NCI-H526 treated with DMSO at 0.1 percent for 48 hours (cell line): ENCODE measurements at regions not wholly inside any gene's neighbourhood (a gene's known extent, or its start where the extent isn't known, plus 50 kb on each side); places are given as distances from the start of the nearest gene placed in this dataset.

Experiments used
- DNase-seq: peaks from one replicate; lab custom pipeline; 2025; lab: John Stamatoyannopoulos, UW

DNA sequence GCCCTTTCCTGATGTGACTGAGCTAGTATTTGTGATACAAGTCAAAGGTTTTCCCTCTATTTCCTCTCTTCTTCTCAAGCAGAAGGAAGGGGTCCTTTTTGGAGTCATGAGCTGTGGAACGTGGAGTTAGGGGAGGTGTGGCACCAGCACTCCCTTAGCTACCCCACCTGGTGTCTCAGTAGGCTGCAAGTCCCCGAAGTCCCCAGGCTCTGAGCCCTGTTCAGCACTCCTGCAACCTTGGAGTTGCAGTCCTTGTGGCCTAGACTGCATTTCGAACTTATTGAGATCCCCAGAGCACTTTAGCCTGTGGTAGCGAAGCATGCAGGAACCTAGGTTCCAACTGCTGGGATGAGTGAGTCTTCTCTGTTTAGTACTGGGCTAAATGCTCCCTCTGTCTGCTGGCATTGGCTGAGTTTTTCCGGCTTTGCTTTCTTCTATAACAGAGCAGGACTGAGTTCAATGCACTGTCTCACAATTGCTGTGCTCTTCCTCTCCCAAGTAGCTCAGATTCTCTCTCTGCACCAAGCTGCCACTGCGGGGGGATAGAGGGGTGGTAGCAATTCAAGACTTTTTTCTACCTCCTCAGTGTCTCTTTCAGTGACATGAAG lies 600.7 kb upstream of the CDH9 start:
- no peak for DNase-seq

DNA sequence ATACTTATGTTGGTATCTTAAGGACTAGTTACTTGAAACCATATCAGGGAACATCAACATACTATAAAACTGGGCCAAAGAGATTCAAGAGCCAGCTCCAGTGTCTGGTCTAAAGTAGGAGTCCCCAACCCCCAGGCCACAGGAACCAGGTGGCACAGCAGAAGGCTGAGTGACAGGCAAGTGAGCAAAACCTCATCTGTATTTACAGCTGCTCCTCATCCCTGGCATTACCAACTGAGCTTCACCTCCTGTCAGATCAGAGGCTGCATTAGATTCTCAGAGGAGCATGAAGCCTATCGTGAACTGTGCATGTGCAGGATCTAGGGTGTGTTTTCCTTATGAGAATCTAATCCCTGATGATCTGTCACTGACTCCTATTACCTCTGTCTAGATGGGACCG lies 581.6 kb upstream of the CDH9 start:
- DNase-seq: no peak

DNA sequence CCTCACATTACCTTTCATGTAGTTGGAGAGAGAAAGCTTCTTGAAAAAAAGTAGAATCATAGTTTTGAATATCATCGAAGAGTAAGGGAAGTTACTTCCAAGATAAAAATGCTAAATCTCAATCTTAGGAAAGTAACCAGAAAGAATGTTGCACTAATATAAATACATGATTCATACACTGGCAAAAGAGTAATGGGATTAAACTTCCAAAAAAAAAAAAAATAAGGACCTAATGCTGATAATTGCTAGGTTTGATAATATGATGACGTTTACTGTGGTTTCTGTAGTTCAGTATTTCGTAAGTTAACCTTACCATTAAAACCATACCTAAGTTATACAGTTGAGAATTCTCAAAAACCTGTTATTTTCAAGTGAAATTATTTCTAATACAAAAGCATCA lies 573.8 kb upstream of the CDH9 start:
- no peak for DNase-seq

DNA sequence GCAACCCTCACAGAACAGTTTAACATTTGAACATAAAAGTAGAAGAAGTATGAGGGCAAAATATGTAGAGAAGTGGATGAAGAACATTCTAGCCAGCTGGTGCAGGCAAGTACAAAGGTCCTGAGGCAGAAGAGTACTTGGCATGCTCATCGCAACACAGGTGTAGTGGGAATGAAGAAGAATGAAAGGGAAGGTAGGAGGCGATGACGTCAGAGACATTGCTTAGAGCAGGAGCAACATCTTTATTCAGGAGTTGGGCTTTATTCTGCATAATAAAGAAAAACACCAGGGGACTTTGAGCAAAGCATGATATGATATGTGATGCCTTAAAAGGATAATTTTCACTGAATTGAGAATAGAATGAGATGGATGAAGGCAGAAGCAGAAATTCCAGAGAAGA lies 570.6 kb upstream of the CDH9 start:
- no peak for DNase-seq

DNA sequence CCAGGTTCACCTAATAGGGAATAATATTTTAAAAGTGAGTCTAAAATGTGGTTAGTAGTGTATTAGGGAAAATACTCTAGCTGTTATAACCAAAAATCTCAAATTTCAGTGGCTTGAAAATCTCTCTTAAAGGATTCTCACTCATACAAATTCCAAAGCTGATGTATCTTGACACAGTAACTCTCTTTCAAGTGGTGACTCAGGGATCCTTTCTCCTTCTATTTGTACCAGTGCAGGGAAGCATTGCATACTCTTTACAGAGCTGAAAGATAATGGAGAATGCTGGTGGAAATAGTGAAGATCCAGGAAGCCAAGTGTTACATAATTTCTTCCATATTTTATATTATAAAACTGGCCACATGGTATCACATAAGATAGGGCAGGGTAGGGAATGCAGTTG lies 560.2 kb upstream of the CDH9 start:
- no peak for DNase-seq

DNA sequence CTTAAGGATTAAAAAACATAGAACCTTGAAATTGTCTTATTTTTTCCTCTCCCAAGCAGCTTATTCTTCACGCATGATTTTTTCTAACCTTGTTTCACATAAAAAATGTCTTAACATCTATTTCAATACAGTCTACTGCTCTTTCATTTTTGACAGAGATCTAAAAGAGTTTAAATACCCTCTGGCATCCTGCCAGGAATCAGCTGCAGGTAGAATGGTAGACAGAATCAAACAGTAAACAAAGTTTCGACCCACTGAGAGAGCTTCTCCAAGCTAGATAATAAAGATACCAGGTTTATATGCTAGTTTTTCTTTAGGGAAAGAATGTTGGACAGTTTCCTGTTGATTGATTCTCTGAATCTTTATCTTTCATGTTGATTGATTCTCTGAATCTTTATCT lies 555.8 kb upstream of the CDH9 start:
- no peak for DNase-seq

DNA sequence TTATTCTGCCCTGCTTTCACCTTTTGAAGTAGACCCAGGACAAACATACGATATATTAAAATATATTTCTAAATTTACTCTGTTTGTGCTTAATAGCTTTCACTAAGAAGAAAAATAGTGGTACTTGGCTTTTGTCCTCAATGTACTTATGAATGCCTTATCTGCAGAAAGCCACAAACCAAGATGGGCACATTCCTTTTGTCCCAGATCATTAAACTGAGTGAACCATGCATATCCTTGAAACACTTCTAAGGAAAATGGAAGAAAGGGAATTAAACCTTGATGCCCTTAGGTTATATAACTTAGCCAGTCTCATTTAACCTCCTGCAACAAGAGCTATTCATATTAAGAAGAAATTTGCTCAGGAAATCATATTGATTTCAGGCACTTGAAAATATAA lies 553.8 kb upstream of the CDH9 start:
- no peak for DNase-seq

DNA sequence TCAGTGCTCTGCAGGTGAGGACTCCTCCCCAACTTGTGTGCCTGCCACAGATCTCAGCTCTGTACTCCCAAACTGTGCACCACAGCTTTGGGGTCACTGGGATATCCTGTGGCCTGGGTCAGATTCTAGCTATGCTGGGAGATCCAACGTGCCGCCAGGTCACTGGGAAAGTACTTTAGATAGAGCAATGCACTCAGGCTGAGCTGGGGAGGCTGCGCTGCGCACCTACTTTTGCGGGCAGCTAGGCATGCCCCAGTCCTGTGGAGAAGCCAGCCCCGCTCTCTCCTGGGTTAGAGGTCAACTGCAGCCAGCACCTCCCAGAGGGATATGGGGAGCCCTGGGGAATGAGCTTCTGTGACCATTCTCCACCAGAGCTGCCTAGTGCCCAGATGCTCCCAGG lies 552.1 kb upstream of the CDH9 start:
- DNase-seq: no peak

DNA sequence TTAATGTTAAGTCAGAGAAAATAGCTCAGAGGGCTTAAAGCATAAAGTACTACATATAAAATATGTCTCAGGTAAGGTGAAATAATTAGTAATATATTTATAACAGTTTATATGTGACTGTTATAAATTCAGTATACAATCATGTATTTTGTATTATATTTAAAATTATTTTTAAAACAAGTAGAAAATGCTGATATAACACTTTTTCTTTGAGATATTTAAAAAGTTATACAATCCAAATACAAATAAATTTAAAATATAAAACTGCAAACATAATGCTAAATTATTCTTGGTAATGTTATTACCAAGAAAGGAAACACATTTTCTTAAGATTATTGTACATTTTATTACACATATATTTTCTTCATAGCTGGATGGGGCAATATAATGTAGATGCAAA lies 539.9 kb upstream of the CDH9 start:
- DNase-seq: no peak

DNA sequence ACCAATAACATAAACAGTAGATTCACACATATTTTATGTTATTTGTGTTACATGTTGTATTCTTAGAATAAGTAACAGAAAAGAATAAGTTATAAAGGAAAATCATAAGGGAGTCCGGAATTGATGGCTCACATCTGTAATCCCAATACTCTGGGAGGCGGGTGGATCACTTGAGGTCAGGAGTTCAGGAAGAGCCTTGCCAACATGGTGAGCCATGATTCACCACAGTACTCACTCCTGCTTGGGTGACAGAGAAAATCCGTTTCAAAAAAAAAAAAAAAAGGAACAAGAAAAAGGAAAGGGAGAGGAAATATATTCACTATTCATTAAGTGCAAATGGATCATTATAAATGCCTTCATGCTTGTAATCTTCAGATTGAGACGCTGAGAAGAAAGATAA lies 533.3 kb upstream of the CDH9 start:
- DNase-seq: no peak

DNA sequence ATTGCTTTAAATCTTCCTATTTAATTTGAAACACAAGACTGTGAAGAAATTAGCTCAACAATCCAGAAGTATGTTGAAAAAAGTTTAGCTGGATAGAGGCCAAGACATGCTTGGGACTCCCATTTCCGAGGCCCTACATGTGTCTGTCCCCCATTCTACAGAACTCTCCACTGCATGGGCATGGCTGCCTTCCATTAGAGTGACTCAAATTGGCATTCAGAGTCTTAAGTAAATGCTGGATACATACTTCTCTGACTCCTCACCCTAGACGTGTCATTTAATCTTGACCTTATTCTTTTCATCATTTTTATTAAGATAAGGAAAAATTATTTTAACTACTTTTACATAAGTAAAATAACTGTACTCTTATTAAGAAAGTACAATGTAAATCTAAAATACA lies 530.4 kb upstream of the CDH9 start:
- no peak for DNase-seq

DNA sequence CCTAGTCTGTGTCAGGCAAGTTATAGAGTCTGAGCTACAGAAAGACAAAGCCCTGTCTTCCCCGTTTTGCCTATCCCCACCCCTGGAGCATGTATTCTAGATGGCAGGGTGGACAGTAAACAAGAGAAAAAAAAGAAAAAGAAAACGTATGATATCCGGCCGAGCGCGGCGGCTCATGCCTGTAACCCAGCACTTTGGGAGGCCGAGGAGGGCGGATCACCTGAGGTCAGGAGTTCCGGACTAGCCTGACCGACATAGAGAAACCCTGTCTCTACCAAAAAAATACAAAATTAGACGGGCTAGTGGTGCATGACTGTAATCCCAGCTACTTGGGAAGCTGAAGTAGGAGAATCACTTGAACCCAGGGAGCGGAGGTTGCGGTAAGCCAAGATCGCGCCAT lies 523.0 kb upstream of the CDH9 start:
- no peak for DNase-seq

DNA sequence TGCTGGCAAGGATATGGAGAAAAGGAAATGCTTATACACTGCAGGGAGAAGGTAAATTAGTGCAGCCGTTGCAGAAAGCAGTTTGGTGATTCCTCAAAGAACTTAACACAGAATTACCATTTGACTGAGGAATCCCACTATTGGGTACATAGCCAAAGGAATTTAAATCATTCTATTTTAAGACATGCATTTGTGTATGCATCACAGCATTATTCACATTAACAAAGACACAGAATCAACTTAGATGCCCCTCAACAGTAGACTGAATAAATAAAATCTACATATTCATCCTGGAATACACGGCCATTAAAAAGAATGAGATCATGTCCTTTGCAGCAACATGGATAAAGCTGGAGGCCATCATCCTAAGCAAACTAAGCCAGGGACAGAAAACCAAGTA lies 510.1 kb upstream of the CDH9 start:
- DNase-seq: no peak

DNA sequence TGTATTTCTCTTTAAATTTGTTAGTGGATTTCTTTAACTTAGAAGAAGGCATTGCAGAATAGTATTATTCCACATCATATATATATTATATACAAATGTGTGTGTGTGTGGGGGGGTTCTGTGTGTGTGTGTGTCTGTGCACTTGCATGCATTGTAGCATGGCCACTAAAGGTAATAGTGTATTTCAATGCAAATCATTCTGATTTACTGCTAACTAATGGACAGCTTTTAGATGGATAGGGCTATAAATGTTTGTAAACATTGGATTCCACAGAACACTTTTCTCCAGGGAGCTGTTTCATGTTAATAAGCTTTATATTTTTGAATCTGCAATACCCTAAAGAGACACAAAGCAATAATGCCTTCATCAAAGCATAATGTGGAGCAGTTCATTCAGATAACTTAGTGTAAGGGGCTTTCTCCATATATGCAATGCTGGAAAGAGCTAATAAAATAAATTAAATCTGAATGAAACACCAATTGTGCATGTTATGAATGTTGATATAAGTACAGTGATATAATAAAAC lies 496.7 kb upstream of the CDH9 start:
- DNase-seq: no peak

DNA sequence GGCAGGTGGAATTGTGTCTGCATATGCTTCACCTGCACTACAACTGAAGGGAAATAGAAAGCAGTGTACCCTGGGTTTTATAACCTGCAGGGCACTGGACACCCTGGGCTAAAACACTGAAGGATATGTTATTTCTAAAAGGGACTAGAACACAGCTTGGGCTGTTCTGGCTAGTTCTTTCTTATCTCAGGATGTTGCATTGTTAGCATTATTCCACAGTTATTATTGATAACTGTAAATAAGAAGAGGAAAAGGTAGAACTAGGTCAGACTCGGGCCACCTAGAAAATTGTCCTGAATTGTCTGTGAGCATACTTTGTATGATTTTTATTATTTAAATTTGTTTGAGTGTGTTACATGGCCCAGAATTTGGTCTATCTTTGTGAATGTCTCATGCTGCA lies 493.9 kb upstream of the CDH9 start:
- DNase-seq: no peak

DNA sequence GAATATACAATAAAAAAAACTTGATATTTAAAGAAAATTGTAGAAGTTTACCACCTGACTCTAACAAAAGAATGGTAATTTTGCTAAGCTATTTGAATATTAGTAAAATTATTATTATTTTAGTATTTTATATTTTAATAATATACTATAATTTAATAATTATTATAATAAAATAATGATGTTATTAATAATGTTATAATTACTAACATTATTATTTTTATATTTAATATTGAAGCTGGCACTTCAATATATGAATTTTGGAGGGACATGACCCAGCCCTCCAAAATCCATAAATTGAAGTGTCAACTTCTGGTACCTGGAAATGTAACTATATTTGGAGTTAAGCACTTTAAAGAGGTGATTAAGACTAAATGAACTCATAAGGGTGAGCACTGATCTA lies 486.1 kb upstream of the CDH9 start:
- DNase-seq: no peak

DNA sequence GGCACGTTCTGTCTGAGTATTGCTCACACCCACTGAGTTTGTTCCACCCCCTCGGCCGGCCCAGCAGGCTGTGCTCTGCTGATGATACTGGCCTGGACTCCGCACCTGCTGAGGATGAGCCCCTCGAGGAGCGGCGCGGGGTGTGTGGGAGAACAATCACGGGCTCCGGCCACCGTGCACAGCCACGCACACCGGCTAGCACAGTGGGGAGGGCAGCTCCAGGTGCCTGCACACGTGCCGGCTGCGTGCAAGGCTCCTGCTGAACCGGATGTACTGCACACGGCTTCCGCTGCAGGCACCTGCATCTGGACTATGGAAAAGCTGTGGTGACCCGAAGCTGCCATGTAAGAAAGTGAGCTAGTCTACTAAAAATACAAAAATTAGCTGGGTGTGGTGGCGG lies 485.2 kb upstream of the CDH9 start:
- no peak for DNase-seq

DNA sequence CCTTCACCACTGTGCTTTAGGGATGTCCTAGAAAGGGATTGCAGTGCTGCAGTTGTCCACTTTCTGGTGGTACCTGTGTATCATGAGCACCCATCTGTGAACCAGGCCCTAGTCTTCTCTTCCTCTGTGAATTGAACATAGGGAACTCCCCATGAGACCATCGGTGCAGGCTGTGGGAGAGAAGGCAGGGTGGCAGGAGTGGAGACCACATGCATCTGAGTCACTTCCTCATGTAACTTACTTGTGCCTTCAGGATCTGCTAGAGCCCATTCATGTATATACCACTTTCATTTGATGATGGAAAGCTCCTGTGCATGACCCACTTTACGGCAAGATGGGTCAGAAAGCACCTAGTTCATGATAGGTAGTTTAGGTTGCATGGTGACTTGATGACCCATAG lies 478.1 kb upstream of the CDH9 start:
- no peak for DNase-seq

DNA sequence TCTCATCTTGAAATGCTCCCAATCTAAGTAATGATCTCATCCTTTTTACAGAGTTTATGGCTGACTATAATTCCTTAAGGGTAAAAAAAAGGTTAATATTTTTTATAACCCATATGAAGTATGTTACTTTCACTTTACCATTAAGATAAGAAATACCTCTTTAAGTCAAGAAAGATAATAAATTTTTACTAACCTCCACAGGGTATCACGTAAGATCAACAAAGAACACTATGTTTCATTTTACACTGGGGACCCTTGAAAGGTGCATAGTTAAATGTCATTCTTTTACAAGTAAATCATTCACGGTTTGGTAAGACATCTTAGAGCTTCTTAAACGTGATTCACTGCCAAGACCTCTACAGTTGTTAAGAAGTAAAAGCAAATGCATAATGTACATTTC lies 472.7 kb upstream of the CDH9 start:
- no peak for DNase-seq

DNA sequence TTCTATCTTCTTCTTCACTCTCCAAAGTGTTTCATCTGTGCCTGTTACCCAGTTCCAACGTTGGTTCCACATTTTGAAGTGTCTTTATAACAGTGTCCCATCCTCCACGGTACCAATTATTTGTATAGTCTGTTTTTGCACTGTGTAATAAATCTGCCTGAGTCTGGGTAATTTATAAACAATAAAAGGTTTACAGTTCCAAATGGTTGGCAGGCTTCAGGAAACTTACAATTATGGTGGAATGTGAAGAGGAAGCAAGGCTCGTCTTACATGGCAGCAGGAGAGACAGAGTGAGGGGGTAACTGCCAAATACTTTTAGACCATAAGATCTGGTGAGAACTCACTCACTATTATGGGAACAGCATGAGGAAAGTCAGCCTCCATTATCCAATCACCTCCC lies 465.4 kb upstream of the CDH9 start:
- DNase-seq: no peak

DNA sequence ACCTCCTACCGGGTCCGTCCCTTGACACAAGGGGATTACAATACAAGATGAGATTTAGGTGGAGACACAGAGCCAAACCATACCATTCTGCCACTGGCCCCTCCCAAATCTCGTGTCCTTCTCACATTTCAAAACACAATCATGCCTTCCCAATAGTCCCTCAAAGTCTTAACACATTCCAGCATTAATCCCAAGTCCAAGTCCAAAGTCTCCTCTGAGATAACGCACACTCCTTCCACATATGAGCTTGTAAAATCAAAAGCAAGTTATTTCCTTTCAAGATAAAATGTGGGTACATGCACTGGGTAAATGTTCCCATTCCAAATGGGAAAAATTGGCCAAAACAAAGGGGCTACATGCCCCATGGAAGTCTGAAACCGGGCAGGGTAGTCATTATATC lies 463.9 kb upstream of the CDH9 start:
- no peak for DNase-seq

DNA sequence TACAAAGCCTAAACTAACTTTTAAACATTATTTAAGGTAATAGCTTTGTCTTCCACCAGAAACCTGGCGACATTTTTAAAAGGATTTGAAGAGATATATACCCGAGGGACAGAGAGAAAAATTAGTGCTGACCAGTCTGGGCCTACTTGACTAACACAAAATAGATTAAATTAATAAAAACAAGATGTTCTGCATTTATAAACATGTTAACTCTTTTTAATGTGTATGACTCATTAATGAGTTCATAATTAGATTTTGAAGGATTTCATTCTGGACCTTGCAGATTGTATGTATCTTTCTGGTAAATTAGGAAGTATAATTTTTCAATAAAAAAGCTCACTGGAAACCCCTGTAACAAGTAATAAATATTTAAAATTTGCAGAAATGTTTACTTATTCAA lies 459.1 kb upstream of the CDH9 start:
- no peak for DNase-seq

DNA sequence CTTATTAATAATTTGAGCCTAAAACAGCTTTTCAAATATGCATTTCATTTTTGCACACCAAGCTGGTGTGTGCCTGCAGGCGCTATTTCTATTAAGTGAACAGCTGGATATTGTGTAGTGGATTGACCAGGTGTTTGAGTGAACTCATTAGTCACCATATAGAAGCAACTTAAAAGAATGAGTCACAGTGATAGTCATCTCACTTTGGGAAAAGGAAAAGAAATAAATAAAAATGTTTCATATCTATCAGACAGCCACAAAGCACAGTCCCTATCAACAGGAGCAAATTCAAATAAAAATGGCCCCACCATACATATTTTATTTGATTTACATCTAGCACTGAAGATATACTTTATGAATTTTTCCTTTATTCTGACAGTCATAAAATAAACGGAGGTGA lies 456.5 kb upstream of the CDH9 start:
- DNase-seq: no peak

DNA sequence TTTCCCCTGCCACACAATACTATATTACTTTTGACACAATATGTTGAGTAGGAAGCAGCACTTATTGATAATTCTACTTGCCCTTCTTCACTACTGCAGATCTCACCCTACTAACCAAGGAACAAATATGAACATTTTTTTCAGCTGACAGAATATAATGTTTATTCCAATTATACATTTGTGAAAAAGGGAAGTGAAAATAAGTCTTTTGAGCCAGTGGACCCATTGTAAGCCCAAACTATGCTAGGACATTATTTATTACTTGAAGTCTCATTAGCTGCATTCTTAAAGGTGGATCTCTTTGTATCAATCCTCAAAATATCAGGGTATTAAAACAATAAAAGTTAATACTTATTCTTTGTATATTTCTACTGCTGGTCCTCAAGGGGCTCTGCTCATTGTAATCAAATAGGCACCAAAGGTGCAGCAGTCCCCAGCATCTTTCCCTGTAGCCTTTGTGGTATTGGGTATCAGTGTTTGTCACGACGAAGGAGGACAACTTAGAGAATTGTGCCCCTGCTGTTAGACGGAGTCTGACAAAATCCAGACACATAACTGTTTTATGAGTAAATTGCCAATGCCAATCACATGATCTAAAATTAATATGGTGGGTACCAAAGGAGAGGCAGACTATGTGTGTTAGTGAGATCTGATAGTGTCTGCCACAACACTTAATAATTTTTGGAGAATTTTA lies 453.5 kb upstream of the CDH9 start:
- DNase-seq: no peak
